SU-DHL-6 (cell line): ENCODE measurements at regions not wholly inside any gene's neighbourhood (a gene's known extent, or its start where the extent isn't known, plus 50 kb on each side); places are given as distances from the start of the nearest gene placed in this dataset.

Experiments
- EZH2phosphoT487 ChIP-seq: fragments of 200-600 bp; sonication (generic), shearing (Covaris generic); conservative IDR thresholded peaks from 2 replicates; pipeline ENCODE4 v1.6.1; 2018; ENCODE audit warnings: mild to moderate bottlenecking, antibody characterized with exemption, low read length, moderate library complexity, mixed read lengths
- TF ChIP-seq, protein P1 (sequence below): fragments of 200-600 bp; sonication (generic); IDR thresholded peaks from one replicate; pipeline ENCODE4 v1.5.1; 2017; ENCODE audit warnings: antibody characterized with exemption, mild to moderate bottlenecking, low read length, moderate library complexity; ENCODE audit not compliant: insufficient read depth, poor library complexity, severe bottlenecking

GRCh38 chrX:98407584-98407983 is 1523.9 kb downstream of the RPA4 start:
- TF ChIP-seq, protein P1, sequence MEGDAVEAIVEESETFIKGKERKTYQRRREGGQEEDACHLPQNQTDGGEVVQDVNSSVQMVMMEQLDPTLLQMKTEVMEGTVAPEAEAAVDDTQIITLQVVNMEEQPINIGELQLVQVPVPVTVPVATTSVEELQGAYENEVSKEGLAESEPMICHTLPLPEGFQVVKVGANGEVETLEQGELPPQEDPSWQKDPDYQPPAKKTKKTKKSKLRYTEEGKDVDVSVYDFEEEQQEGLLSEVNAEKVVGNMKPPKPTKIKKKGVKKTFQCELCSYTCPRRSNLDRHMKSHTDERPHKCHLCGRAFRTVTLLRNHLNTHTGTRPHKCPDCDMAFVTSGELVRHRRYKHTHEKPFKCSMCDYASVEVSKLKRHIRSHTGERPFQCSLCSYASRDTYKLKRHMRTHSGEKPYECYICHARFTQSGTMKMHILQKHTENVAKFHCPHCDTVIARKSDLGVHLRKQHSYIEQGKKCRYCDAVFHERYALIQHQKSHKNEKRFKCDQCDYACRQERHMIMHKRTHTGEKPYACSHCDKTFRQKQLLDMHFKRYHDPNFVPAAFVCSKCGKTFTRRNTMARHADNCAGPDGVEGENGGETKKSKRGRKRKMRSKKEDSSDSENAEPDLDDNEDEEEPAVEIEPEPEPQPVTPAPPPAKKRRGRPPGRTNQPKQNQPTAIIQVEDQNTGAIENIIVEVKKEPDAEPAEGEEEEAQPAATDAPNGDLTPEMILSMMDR = no peak
- no peak for TF ChIP-seq EZH2phosphoT487
